SK-N-SH treated with all-trans-retinoic acid at 6 μM for 48 hours (cell line): ENCODE measurements at regions not wholly inside any gene's neighbourhood (a gene's known extent, or its start where the extent isn't known, plus 50 kb on each side); places are given as distances from the start of the nearest gene placed in this dataset.

Experiments
- GLIS3 ChIP-seq: fragments of 250-450 bp; sonication (Bioruptor Pico); IDR thresholded peaks from 2 replicates; pipeline ENCODE4 v1.5.0; 2020; ENCODE audit warnings: mild to moderate bottlenecking, moderate library complexity
- ISL1 ChIP-seq: fragments of 250-450 bp; sonication (Bioruptor Pico); IDR thresholded peaks from 2 replicates; pipeline ENCODE4 v2.1.2; 2022; ENCODE audit warnings: mild to moderate bottlenecking, moderate library complexity
- RARB ChIP-seq: fragments of 250-450 bp; sonication (Bioruptor Pico); IDR thresholded peaks from 2 replicates; pipeline ENCODE4 v1.8.0; 2021; ENCODE audit warnings: mild to moderate bottlenecking, moderate library complexity
- TCF4 ChIP-seq: fragments of 250-450 bp; sonication (Bioruptor Pico); IDR thresholded peaks from 2 replicates; pipeline ENCODE4 v1.8.0; 2021; ENCODE audit warnings: mild to moderate bottlenecking, moderate library complexity, borderline replicate concordance
- ZFP30 ChIP-seq: fragments of 450-650 bp; formaldehyde crosslinking; IDR thresholded peaks from 2 replicates; pipeline ENCODE4 v1.5.0; 2022; ENCODE audit warnings: mild to moderate bottlenecking, moderate library complexity
- ZNF565 ChIP-seq: fragments of 450-650 bp; formaldehyde crosslinking; conservative IDR thresholded peaks from 2 replicates; pipeline ENCODE4 v1.5.0; 2020; ENCODE audit warnings: low read depth, mild to moderate bottlenecking, moderate library complexity
- TF ChIP-seq, protein P1 (sequence below): fragments of 250-450 bp; sonication (Bioruptor Pico); IDR thresholded peaks from 2 replicates; pipeline ENCODE4 v1.5.1; 2020; ENCODE audit warnings: low read depth, mild to moderate bottlenecking, moderate library complexity
- TF ChIP-seq, protein P2 (sequence below): fragments of 250-450 bp; sonication (Bioruptor Pico); IDR thresholded peaks from 2 replicates; pipeline ENCODE4 v1.5.1; 2021; ENCODE audit warnings: mild to moderate bottlenecking, moderate library complexity
- TF ChIP-seq, protein P3 (sequence below): fragments of 250-450 bp; sonication (Bioruptor Pico); IDR thresholded peaks from 2 replicates; pipeline ENCODE4 v1.8.0; 2020; ENCODE audit warnings: mild to moderate bottlenecking, moderate library complexity, borderline replicate concordance

DNA sequence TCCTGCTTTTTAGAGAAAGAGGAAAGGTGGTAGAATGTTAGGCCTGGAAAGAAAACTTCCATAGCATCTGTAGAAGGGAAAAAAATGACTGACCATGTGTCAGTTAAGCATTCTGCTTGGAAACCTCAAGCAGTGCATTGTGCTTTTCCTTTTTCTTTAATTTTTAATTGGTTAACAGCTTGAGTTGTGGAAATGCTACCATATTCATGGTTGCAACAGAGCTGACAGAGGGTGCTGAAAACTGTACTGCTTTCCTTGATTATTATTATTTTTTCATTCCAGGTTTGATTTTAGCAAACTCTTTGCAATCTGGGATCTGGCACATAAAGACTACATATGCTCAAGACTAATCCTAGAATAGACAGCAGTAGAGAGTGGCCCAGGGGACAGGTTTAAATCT, 404.5 kb downstream of the EPHA4 start:
- TF ChIP-seq, protein P1, sequence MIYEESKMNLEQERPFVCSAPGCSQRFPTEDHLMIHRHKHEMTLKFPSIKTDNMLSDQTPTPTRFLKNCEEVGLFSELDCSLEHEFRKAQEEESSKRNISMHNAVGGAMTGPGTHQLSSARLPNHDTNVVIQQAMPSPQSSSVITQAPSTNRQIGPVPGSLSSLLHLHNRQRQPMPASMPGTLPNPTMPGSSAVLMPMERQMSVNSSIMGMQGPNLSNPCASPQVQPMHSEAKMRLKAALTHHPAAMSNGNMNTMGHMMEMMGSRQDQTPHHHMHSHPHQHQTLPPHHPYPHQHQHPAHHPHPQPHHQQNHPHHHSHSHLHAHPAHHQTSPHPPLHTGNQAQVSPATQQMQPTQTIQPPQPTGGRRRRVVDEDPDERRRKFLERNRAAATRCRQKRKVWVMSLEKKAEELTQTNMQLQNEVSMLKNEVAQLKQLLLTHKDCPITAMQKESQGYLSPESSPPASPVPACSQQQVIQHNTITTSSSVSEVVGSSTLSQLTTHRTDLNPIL (CRISPR knock-in tag) = no peak
- TF ChIP-seq GLIS3 (CRISPR knock-in tag) (no peak), ZNF565 (CRISPR knock-in tag) (no peak), TCF4 (CRISPR knock-in tag) (no peak), RARB (CRISPR knock-in tag) (no peak), ISL1 (CRISPR knock-in tag) (no peak), ZFP30 (CRISPR knock-in tag) (no peak)
- TF ChIP-seq, protein P2, sequence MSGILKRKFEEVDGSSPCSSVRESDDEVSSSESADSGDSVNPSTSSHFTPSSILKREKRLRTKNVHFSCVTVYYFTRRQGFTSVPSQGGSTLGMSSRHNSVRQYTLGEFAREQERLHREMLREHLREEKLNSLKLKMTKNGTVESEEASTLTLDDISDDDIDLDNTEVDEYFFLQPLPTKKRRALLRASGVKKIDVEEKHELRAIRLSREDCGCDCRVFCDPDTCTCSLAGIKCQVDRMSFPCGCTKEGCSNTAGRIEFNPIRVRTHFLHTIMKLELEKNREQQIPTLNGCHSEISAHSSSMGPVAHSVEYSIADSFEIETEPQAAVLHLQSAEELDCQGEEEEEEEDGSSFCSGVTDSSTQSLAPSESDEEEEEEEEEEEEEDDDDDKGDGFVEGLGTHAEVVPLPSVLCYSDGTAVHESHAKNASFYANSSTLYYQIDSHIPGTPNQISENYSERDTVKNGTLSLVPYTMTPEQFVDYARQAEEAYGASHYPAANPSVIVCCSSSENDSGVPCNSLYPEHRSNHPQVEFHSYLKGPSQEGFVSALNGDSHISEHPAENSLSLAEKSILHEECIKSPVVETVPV = no peak
- TF ChIP-seq, protein P3, sequence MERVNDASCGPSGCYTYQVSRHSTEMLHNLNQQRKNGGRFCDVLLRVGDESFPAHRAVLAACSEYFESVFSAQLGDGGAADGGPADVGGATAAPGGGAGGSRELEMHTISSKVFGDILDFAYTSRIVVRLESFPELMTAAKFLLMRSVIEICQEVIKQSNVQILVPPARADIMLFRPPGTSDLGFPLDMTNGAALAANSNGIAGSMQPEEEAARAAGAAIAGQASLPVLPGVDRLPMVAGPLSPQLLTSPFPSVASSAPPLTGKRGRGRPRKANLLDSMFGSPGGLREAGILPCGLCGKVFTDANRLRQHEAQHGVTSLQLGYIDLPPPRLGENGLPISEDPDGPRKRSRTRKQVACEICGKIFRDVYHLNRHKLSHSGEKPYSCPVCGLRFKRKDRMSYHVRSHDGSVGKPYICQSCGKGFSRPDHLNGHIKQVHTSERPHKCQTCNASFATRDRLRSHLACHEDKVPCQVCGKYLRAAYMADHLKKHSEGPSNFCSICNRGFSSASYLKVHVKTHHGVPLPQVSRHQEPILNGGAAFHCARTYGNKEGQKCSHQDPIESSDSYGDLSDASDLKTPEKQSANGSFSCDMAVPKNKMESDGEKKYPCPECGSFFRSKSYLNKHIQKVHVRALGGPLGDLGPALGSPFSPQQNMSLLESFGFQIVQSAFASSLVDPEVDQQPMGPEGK (CRISPR knock-in tag) = no peak
